CD4-positive, alpha-beta T cell treated with Interleukin-4 for 4 hours (primary cell): ENCODE measurements at regions not wholly inside any gene's neighbourhood (a gene's known extent, or its start where the extent isn't known, plus 50 kb on each side); places are given as distances from the start of the nearest gene placed in this dataset.

Experiments
- DNase-seq: peaks from one replicate; pipeline ENCODE4 v3.0.0-alpha.2; 2020

GRCh38 chr2:217749008-217749407 is 253.8 kb downstream of the TNS1 start:
- no peak for DNase-seq

DNA sequence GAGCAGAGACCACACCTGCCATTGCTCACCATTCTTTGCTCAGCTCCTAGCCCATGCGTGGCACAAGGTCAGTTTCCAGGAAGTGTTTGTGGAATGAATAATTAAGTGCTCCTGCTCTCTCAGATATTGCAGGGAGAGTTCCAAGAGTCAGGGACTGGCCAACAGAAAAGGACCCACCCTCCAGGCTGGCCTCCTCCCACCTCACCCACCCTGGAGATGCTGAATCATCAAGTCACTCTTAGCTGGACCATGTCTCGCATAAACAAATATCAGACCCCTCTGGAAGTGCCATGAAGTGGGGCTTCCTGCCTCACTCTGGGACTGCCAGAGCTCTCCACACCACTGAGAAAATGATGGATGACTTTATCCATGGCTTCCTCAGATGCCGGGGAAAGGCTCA is 256.0 kb downstream of the TNS1 start:
- no peak for DNase-seq

DNA sequence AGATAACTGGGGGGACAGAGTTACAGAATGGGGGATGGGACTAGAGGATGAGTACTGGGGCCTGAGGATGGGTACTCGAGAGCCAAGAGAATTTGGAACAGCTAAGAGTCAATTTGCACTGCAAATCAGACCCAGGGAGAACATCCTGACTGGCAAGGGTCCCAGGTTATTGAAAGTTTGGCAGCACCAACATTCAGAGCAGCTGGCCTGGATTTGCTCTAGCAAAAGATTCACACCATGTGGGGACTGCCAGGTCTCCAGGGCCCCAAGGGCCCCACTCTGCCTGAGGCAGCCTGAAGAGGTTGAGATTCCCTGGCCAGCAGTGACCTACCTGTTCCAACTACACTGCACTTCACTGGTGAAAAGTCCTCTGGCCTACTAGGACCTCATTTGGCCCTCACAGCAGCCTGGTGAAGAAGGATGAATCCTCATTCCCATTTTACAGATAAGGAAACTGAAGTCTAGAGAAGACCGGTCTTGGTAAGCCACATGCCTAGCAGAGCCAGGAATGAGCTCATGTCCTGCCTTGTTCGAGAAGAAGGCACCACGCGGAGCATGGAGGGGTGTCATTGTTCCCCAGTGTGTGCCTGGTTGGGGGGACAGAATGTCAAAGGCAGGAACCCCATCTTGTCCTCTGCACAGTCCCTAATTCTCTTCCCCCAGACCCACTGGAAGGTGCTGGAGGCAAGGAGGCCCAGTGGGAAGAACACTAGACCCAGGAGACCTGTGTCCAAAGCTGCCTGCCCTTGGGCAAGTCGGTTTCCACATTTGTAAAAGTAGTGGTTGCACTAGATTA is 258.6 kb downstream of the TNS1 start:
- no peak for DNase-seq

DNA sequence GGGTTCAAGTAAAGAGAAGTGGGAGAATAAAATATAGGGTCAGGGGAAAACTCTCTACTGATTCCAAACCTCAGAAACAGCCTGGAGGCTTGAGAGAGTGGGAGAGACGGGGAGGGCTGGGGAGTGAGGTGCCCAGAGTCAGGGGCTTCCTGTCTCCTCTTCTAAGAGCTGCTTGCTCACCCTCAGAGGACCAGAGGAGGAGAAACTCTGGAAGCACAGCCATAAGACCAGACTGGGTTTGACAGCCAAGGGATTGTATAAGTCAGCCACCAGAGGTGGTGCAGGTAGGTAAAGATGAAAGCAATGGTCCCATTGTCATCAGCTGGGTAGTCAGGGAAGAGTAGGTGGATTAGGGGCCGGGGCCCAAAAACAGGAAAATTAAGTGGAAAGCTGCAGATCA is 259.4 kb downstream of the TNS1 start:
- DNase-seq = no peak

DNA sequence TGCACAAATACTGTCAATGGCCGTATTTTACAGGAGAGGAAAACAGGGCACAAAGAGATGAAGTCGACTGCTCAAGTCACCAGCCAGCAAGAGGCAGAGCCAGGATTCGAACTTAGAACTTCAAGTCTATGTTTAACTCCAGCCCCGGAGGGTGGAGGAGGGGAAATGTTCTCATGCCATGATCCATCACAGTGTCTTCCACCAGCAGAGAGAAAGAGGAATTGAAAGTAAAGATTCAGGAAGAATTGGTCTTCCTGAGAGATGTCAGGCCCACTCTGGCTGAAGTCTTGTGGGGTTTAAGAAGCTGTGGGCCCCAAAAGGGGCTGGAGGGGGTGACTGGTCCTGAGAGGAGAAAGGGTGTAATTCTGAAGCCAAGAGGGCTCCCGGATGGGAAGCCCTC is 260.0 kb downstream of the TNS1 start:
- no peak for DNase-seq

DNA sequence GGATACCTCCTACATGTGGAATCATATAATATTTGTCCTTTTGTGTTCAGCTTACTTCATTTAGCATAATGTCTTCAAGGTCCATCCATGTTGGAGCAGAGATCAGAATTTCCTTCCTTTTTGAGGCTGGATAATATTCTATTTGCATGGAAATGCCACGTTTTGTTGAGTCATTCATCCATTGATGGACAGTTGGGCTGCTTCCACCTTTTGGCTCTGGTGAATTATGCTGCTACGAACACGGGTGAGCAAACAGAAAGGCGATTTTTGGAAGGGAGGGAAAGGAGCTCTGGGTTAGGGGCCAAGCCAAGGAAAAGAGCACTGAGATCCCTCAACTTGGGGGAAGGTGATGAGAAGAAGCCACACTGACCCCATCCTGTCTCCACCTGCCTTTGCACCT is 260.5 kb downstream of the TNS1 start:
- no peak for DNase-seq

GRCh38 chr2:217741381-217741955 is 261.3 kb downstream of the TNS1 start:
- no peak for DNase-seq

DNA sequence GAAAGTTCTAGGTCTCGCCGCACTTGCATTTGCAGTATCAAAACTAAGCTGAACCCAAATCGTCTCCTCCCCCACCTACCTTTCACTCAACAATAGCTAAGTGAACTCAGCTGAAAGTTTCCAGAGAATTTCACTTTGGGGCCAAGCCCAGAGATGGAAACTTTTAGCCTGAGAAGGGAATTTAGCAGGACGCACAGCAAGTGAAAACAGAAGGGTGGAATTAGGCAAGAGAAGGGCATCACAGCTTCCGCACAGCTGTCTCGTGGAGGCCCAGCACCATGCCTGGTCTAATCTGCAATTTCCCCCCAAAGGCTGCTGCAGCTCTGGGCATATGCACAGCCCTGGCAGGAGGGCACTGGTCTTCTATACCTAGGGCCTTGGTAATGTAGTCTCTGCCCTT is 262.0 kb downstream of the TNS1 start:
- DNase-seq = no peak

DNA sequence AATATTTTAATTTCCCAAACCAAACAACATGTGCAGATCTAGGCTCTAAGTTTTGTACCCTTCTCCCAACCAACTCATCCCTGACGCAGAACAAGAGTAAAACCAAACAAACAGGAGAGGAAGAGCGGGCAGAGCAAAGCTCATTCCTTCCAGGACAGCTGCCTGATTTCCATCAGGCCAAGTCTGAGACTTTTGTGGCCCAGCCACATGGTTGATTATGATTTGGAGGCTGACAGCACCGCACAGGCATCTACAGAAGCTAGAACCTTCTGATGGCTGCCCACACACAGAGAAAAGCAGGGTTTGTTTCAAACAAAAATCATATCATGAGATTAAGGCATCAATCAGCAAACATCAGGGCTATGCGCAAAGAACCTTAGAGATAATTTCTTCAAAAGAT is 262.6 kb downstream of the TNS1 start:
- no peak for DNase-seq

- DNase-seq = no peak
Measured at GRCh38 chr2:217739741-217740140, 263.1 kb downstream of the TNS1 start.

DNA sequence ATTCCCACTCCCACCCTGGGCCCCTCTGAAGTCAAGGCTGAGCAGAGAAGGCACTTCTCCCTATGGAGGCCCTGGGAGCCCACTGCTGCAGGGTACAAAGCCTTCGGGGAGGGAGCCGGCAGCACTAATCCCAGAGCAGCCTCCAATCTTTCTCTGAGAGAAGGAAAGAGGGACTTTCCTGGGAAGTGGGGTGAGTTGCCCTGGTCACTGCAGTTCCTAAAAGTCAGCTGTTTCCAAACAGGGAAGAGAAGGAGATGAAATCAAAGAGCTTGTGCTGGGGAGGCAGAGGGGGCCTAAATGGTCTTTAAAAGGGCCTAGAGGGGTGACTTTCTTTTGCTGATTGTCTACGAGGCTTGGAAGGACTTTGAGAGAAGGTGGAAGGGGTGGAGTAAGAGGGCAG is 264.7 kb downstream of the TNS1 start:
- DNase-seq = no peak

DNA sequence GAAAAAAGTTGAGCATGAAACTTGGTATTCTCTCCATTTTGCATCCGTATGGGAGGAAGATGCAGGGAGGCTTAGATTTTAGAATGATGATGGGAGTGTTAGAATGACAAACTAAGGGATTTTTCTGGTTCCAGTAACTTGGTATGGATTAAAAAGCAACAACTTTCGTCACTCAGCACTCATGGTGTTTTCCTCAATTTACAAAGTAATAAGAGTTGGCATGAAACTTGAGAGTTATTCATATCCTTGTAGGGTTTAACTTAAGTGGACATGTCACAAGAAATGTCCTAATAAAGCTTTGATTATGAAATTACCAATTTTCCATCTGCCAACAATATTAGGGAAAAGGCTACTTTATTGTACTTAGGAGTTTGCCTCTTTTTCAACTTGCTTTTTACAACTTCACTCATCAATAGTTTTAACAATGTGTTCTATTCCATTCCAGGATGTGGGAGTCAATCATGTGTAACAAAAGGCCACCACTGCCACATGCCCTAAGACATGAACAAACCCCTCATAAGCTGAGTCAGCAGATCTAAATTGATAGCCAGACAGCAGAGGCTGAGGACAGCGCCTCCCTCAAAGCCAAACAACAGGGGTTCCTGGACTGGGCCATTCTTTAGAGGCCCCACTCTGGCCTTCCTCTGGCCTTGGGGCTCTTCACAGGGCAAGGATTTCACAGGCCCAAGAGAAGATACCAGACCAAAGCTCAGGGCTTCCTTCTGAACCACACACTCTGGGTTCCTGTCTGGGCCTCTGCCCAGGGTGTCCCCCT is 265.8 kb downstream of the TNS1 start:
- no peak for DNase-seq

DNA sequence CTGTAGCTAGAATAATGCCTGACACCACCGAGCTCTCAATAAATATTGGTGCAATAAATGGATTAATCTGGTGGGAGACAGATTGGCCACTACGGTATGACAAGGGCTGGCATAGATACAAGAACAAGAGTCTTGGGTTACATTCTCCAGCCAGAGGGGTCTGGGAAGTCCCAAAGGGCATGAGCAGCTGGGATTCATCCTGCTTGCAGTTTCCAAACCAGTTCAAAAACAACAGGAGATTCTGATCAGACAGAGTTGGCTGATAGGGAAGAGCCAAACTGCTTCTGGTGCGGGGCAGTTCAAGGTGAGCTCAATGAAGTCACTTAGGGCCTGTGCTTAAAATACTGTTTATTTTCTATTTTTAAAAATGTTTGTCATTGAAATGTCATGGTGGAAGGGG is 266.9 kb downstream of the TNS1 start:
- DNase-seq = no peak

GRCh38 chr2:217735034-217735433 is 267.8 kb downstream of the TNS1 start:
- DNase-seq = no peak

GRCh38 chr2:217733461-217733860 is 269.3 kb downstream of the TNS1 start:
- DNase-seq = no peak

DNA sequence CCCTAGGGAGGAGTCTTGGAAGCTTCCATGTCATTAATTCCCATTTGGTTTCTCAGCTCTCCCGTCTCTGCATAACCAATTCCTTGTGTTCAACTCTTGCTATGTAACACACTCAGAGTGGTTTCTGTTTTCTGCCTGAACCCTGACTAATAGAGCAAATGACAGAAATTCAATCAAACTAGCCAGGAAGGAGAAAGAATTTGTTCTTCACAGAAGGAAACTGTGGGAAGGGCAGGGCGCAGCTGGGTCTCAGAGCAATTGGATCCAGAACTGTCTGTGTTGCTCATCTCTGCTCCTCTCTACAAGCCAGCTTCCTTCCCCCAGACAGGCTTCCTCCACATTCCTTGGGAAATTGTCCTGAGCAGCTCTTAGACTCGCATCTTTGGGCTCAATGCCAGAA is 269.8 kb downstream of the TNS1 start:
- DNase-seq = no peak

GRCh38 chr2:217731805-217732204 is 271.0 kb downstream of the TNS1 start:
- no peak for DNase-seq

DNA sequence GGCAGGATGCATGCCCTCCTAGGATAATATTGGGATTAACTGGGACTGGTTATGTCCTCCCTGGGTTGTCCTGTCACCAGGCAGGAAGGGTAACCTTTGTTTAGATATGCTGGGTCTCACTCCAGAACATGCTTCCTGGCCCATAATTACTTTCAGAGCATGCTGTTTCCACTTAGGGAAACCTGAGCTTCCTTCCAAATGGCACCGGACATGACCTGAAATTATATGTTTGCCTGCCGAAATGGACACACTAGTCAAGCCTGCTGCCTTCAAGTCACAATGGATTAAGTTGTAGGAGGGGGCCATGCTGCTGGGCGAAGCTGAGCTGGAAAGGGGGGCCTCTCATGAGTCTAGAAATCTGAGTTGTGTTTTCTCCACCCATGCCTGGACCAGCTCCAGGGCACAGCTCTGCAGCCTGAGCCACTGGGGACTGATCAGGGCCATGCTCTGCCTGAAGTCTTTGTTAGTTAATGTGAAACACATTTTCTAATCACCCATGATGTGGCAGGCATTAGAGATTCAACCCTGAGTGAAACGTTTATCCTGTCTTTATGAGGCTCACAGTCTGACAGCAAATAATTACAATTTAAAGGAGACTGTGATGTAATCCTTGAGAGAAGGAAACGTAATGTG is 273.3 kb downstream of the TNS1 start:
- no peak for DNase-seq

GRCh38 chr2:217727801-217728200 is 275.0 kb downstream of the TNS1 start:
- no peak for DNase-seq

GRCh38 chr2:217725409-217725808 is 277.4 kb downstream of the TNS1 start:
- DNase-seq = no peak

DNA sequence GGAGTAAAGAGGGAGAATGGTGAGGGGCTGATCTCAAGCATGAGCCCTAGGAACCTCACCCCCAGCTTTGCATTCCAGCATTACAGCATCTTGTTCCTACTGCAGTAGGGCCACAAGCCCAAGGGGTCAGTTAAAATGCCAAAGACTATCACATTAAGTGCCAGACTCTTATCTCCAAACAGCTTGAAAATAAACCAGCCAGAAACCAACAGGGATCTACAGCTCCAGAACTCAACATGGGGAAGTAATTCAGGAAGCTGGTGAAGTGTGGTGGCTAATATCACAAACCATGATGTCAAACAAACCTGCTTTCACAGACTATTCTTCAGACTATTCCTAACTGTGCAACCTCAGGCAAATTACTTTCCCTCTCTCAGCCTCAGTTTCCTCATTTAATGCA is 278.3 kb downstream of the TNS1 start:
- DNase-seq = no peak

- no peak for DNase-seq
Measured at GRCh38 chr2:217723981-217724380, 278.8 kb downstream of the TNS1 start.

DNA sequence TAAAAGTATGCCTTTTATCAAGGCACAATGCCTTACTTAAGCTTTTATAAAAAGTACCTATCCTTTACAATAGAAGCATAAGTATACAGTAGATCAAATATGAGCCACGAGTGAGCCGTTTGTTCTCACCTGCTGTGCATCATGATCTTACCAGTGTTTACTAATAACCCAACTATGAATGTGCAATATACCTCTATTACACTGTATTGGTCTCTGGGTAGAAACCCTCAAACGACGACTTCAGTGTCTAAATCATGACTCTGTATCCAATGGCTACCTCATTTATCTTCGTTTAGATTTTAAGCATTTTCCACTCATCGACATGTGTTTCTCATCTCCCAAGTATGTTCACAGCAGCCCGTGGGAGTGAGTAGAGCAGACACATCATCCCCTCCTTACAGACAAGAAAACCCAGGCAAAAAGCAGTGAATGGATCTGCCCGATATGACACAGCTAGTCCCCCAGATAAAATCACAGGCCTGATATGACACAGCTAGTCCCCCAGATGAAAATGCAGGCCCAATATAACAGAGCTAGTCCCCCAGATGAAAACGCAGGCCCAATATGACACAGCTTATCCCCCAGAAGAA is 279.8 kb downstream of the TNS1 start:
- DNase-seq = no peak
